ENCODE measurements at regions not wholly inside any gene's neighbourhood (a gene's known extent, or its start where the extent isn't known, plus 50 kb on each side); places are given as distances from the start of the nearest gene placed in this dataset.

DNA sequence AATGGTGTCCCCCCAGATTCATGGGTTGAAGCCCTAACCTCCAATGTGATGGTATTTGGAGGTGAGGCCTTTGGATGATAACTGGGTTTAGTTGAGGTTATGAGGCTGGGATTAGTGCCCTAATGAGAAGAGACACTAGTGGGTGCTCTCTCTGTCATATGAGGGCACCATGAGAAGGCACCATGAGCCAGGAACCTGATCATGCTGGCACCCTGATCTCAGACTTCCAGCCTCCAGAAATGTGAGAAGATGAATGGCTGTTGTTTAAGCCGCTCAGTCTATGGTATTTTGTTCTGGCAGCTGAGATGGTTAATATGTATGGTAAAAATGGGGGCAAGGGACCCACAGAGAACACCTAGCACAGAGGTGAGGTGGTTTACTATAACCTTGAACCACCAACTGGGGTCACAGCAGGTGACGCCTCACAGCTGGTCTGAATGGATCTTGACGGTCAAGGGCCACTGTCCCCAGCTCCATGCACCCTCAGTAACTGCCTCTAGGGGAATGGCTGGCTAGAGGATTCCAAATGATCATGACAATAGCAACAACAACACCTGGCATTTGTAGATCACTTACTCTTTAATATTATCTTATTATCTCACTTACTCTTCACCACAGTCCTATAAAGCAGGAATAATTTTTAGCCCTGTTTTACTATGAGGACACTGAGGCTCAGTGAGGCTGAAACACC is 57.1 kb downstream of the FOXI1 start:
- TF ChIP-seq, protein P1, sequence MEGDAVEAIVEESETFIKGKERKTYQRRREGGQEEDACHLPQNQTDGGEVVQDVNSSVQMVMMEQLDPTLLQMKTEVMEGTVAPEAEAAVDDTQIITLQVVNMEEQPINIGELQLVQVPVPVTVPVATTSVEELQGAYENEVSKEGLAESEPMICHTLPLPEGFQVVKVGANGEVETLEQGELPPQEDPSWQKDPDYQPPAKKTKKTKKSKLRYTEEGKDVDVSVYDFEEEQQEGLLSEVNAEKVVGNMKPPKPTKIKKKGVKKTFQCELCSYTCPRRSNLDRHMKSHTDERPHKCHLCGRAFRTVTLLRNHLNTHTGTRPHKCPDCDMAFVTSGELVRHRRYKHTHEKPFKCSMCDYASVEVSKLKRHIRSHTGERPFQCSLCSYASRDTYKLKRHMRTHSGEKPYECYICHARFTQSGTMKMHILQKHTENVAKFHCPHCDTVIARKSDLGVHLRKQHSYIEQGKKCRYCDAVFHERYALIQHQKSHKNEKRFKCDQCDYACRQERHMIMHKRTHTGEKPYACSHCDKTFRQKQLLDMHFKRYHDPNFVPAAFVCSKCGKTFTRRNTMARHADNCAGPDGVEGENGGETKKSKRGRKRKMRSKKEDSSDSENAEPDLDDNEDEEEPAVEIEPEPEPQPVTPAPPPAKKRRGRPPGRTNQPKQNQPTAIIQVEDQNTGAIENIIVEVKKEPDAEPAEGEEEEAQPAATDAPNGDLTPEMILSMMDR (IDR thresholded peaks at IDR 0.05), result no peak
- no peak for TF ChIP-seq EP300 (IDR thresholded peaks at IDR 0.05)
